ENCODE measurements at regions not wholly inside any gene's neighbourhood (a gene's known extent, or its start where the extent isn't known, plus 50 kb on each side); places are given as distances from the start of the nearest gene placed in this dataset.

- TF ChIP-seq SUZ12 (IDR thresholded peaks at IDR 0.05; ENCODE audit: extremely low read depth, insufficient read depth, insufficient read length) (no peak), YY1 (IDR thresholded peaks at IDR 0.05; ENCODE audit: insufficient read depth, insufficient read length) (no peak), ZNF274 (IDR thresholded peaks at IDR 0.05; ENCODE audit: low read depth, low read length) (no peak)
Observed at GRCh38 chr16:16815641-16816040, 436.7 kb downstream of the NPIPA7 start.
